Thyroid gland (tissue), 4 donors: ENCODE measurements at regions not wholly inside any gene's neighbourhood (a gene's known extent, or its start where the extent isn't known, plus 50 kb on each side); places are given as distances from the start of the nearest gene placed in this dataset.

ENCODE experiments used
- DNase-seq, 2 donors: peaks; one replicate each; pipeline ENCODE4 v3.0.0-alpha.2; 2019
- H3K27ac ChIP-seq, 3 donors: fragments of 200-600 bp; sonication (generic); 1 replicate in 2 of 3; 2 replicates in 1 of 3; pipeline ENCODE4 v1.5.1; 2016 to 2019; ENCODE audit warnings: mild to moderate bottlenecking in 1 of 3, moderate library complexity in 1 of 3
- H3K27me3 ChIP-seq: fragments of 200-600 bp; sonication (generic); one replicate; pipeline ENCODE4 v1.5.1; 2019
- H3K36me3 ChIP-seq, 2 donors: fragments of 200-600 bp; sonication (generic); one replicate each; pipeline ENCODE4 v1.5.1; 2016 to 2019
- H3K4me1 ChIP-seq, 2 donors: fragments of 200-600 bp; sonication (generic); one replicate each; pipeline ENCODE4 v1.5.1; 2017 to 2019
- H3K4me3 ChIP-seq, 3 donors: fragments of 200-600 bp; sonication (generic); replicated peaks in 1 of 3; 1 replicate in 2 of 3; 2 replicates in 1 of 3; pipeline ENCODE4 v1.5.1; 2016; ENCODE audit warnings: mild to moderate bottlenecking in 1 of 3
- H3K9me3 ChIP-seq: fragments of 200-600 bp; sonication (generic); one replicate; pipeline ENCODE4 v1.5.1; 2017
- CTCF ChIP-seq, 6 experiments: fragments of 200-600 bp in 3 of 6; fragments of 450-650 bp in 3 of 6; sonication (generic) in 3 of 6; IDR thresholded peaks; one replicate each; pipeline ENCODE4 v1.5.1; 2016 to 2019; ENCODE audit warnings: antibody characterized with exemption in 6 of 6, mild to moderate bottlenecking in 2 of 6, inconsistent platforms in 1 of 6, moderate library complexity in 1 of 6
- POLR2A ChIP-seq, 2 donors: fragments of 450-650 bp; IDR thresholded peaks; one replicate each; pipeline ENCODE4 v1.6.1; 2017; ENCODE audit warnings: antibody characterized with exemption in 2 of 2, mild to moderate bottlenecking in 2 of 2, moderate library complexity in 1 of 2
- WGBS, 2 donors: methylation state at CpG; one replicate each; pipeline ENCODE4 v1.1.5; 2017; 5-methylcytosine and 5-hydroxymethylcytosine counted together
- intact Hi-C: fragments of 100-400 bp; cut with DNase I; formaldehyde crosslinking; loops from one replicate; pipeline ENCODE4 v1.15.1; 2023

GRCh38 chr5:173480896-173481295, 135.6 kb downstream of the BOD1 start:
- DNase-seq = no peak
- Histone ChIP-seq H3K9me3 (no peaks in the 10 kb centered on the region), H3K27ac (no peak overlapping the region), H3K27me3 (no peaks in the 10 kb centered on the region), H3K36me3 (no peaks in the 10 kb centered on the region), H3K4me3 (no peak overlapping the region), H3K4me1 (no peaks in the 10 kb centered on the region)
- intact Hi-C loops = no loop called here
- TF ChIP-seq POLR2A (IDR thresholded peaks at IDR 0.05) (no peak), CTCF (IDR thresholded peaks at IDR 0.05) (no peak)

GRCh38 chr5:173479711-173480110, 136.7 kb downstream of the BOD1 start:
- no peak for DNase-seq
- H3K27me3 ChIP-seq = no peaks in the 10 kb centered on the region
- H3K9me3 ChIP-seq = no peaks in the 10 kb centered on the region
- H3K36me3 ChIP-seq = no peaks in the 10 kb centered on the region
- intact Hi-C loops = no loop called here
- TF ChIP-seq CTCF (IDR thresholded peaks at IDR 0.05) = no peak
- TF ChIP-seq POLR2A (IDR thresholded peaks at IDR 0.05) = no peak
- H3K4me3 ChIP-seq = no peak overlapping the region
- H3K27ac ChIP-seq = no peak overlapping the region
- no peaks in the 10 kb centered on the region for H3K4me1 ChIP-seq
- WGBS, 2 donors = 58 to 63% methylated on average over 3 of the region's 3 CpGs

- intact Hi-C loops = no loop called here
Measured at GRCh38 chr5:173477345-173478040, 139.0 kb downstream of the BOD1 start.

GRCh38 chr5:173475780-173476179, 140.7 kb downstream of the BOD1 start:
- TF ChIP-seq CTCF (IDR thresholded peaks at IDR 0.05) (no peak), POLR2A (IDR thresholded peaks at IDR 0.05) (no peak)
- 89 to 93% methylated on average over 2 of the region's 2 CpGs for WGBS, 2 donors
- H3K27ac ChIP-seq = no peak overlapping the region
- H3K27me3 ChIP-seq = no peaks in the 10 kb centered on the region
- H3K36me3 ChIP-seq = no peaks in the 10 kb centered on the region
- H3K9me3 ChIP-seq = no peaks in the 10 kb centered on the region
- intact Hi-C loops = no loop called here
- H3K4me1 ChIP-seq = peaks cover 18 to 21% of the 10 kb centered on the region in 2 donors
- DNase-seq = no peak
- H3K4me3 ChIP-seq = no peak overlapping the region

More at GRCh38 chr5:173477345-173478040, 139.0 kb downstream of the BOD1 start:
- no peak overlapping the region for H3K4me3 ChIP-seq
- peaks cover 9 to 13% of the 10 kb centered on the region in 2 donors for H3K4me1 ChIP-seq
- no peak for DNase-seq
- no peaks in the 10 kb centered on the region for H3K9me3 ChIP-seq
- no peak overlapping the region for H3K27ac ChIP-seq
- TF ChIP-seq POLR2A (IDR thresholded peaks at IDR 0.05) (no peak), CTCF (IDR thresholded peaks at IDR 0.05) (no peak)
- H3K27me3 ChIP-seq = no peaks in the 10 kb centered on the region
- no peaks in the 10 kb centered on the region for H3K36me3 ChIP-seq
- WGBS, 2 donors = 68 to 73% methylated on average over 13 of the region's 13 CpGs

- no peaks in the 10 kb centered on the region for H3K9me3 ChIP-seq
- no peak for DNase-seq
- no peak overlapping the region for H3K4me3 ChIP-seq
- H3K36me3 ChIP-seq = no peaks in the 10 kb centered on the region
- peaks cover 18 to 21% of the 10 kb centered on the region in 2 donors for H3K4me1 ChIP-seq
- H3K27ac ChIP-seq = no peak overlapping the region
- intact Hi-C loops = no loop called here
- TF ChIP-seq CTCF (IDR thresholded peaks at IDR 0.05) (no peak), POLR2A (IDR thresholded peaks at IDR 0.05) (no peak)
- H3K27me3 ChIP-seq = no peaks in the 10 kb centered on the region
- 72 to 78% methylated on average over 5 of the region's 5 CpGs for WGBS, 2 donors
Measured at GRCh38 chr5:173474881-173475287, 141.6 kb downstream of the BOD1 start.
